ENCODE measurements at regions not wholly inside any gene's neighbourhood (a gene's known extent, or its start where the extent isn't known, plus 50 kb on each side); places are given as distances from the start of the nearest gene placed in this dataset.

GRCh38 chr1:47696404-47696736 is 258.5 kb downstream of the FOXD2 start:
- H3K27me3 ChIP-seq (ENCODE audit: insufficient read depth, low read length): no peaks in the 10 kb centered on the region

DNA sequence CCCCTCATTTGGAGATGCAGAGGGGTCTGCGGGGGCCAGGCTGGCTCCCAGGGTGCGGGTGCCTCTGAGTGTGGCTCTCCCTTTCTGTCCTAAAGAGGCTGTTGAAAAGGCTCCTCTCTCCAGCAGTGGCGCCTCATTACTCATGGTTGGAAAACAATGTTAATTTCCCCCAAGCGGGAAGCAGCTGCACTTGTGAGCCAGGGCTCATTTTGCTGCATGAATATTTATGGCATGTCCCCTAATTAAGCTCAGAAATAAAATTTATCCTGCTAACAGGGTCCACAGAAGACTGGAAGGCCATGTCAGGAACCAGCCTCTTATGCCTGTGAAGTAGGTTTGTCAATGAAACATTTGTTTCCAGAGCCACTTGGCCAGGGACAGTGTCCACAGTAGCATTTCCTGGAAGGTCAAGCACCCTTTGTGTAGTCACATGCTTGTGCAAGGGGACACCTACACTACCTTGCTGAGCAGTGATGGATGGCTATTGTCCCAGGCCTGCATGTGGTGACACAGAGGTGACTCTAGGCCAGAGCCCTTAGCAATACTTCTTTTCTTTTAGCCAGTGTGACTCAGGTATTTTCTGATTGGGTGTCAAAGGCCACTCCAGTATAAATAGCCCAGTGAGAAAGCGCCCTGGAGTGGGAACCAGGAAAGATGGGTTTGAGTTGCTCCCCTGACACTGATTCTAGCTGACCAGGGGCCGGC is 259.0 kb downstream of the FOXD2 start:
- no peak overlapping the region for H3K4me3 ChIP-seq (ENCODE audit: low read depth, low read length, poor library complexity, severe bottlenecking)
- TF ChIP-seq EZH2 (IDR thresholded peaks at IDR 0.05; ENCODE audit: borderline replicate concordance, low read length) (no peak), CTCF (IDR thresholded peaks at IDR 0.05; ENCODE audit: low read length) (no peak)
- no peaks in the 10 kb centered on the region for H3K36me3 ChIP-seq (ENCODE audit: insufficient read depth, low read length)
- no peak overlapping the region for H2AFZ ChIP-seq (ENCODE audit: low read length)
- no peak overlapping the region for H3K27ac ChIP-seq (ENCODE audit: low read depth, low read length, poor library complexity, severe bottlenecking)
- no peaks in the 10 kb centered on the region for H3K9me3 ChIP-seq (ENCODE audit: low read length)
- no peaks in the 10 kb centered on the region for H3F3A ChIP-seq (ENCODE audit: insufficient read depth, low read length)
- H3K4me2 ChIP-seq (ENCODE audit: low read length): no peak overlapping the region
- no peaks in the 10 kb centered on the region for H3K79me2 ChIP-seq (ENCODE audit: insufficient read depth, low read length)
- no peaks in the 10 kb centered on the region for H3K9me2 ChIP-seq (ENCODE audit: low read depth, low read length)
- H3K4me1 ChIP-seq (ENCODE audit: insufficient read depth, low read length, severe bottlenecking): no peaks in the 10 kb centered on the region
- no peaks in the 10 kb centered on the region for H3K27me3 ChIP-seq (ENCODE audit: insufficient read depth, low read length)
- H3K9ac ChIP-seq (ENCODE audit: low read length): no peak overlapping the region
- no peaks in the 10 kb centered on the region for H4K20me1 ChIP-seq (ENCODE audit: insufficient read depth, low read length)

More at GRCh38 chr1:47696404-47696736, 258.5 kb downstream of the FOXD2 start:
- Histone ChIP-seq H3F3A (ENCODE audit: insufficient read depth, low read length) (no peaks in the 10 kb centered on the region), H3K4me2 (ENCODE audit: low read length) (no peak overlapping the region), H3K4me3 (ENCODE audit: low read depth, low read length, poor library complexity, severe bottlenecking) (no peak overlapping the region), H3K9me3 (ENCODE audit: low read length) (no peaks in the 10 kb centered on the region), H2AFZ (ENCODE audit: low read length) (no peak overlapping the region), H3K36me3 (ENCODE audit: insufficient read depth, low read length) (no peaks in the 10 kb centered on the region), H3K9me2 (ENCODE audit: low read depth, low read length) (no peaks in the 10 kb centered on the region), H3K27ac (ENCODE audit: low read depth, low read length, poor library complexity, severe bottlenecking) (no peak overlapping the region), H3K9ac (ENCODE audit: low read length) (no peak overlapping the region), H3K79me2 (ENCODE audit: insufficient read depth, low read length) (no peaks in the 10 kb centered on the region), H3K4me1 (ENCODE audit: insufficient read depth, low read length, severe bottlenecking) (no peaks in the 10 kb centered on the region), H4K20me1 (ENCODE audit: insufficient read depth, low read length) (no peaks in the 10 kb centered on the region)
- TF ChIP-seq CTCF (IDR thresholded peaks at IDR 0.05; ENCODE audit: low read length): no peak
- TF ChIP-seq EZH2 (IDR thresholded peaks at IDR 0.05; ENCODE audit: borderline replicate concordance, low read length): no peak

DNA sequence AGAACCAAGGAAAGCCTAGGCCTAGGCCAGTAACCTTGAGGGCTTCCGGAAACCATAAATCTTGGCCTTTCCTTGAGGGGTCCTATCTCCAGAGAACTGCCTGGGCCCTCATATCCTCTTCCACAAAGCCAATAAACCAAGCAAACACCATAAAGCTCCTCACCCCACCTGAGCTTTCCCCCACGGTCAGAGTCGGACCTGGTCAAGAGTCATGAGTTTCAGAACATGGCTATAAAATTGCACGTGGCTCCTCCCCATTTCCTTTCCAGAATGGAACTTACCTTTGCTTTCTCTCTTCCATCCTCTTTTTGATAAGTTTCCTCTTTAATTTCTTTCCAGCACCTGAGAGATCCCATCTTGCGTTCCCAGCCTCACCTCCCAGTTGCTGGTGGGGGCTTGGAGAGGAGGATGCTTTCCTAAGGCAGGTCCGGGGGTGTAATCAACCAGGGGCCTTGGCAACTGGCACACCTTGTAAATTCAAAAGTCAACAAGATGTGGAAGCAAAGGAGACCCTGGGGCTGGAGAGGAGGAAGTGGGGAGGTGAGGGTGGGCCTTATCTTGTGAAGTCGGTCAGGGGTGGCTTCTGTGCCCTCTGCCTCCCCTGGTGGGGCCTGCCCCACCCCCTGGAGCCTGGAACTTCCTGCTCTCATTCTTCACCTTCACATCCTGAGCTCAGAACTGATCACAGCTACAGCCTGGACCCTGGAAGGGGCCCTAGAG is 259.9 kb downstream of the FOXD2 start:
- no peaks in the 10 kb centered on the region for H3K79me2 ChIP-seq (ENCODE audit: insufficient read depth, low read length)
- H2AFZ ChIP-seq (ENCODE audit: low read length): no peak overlapping the region
- H4K20me1 ChIP-seq (ENCODE audit: insufficient read depth, low read length): no peaks in the 10 kb centered on the region
- no peaks in the 10 kb centered on the region for H3K36me3 ChIP-seq (ENCODE audit: insufficient read depth, low read length)
- no peak overlapping the region for H3K9ac ChIP-seq (ENCODE audit: low read length)
- no peak overlapping the region for H3K4me3 ChIP-seq (ENCODE audit: low read depth, low read length, poor library complexity, severe bottlenecking)
- H3K4me1 ChIP-seq (ENCODE audit: insufficient read depth, low read length, severe bottlenecking): no peaks in the 10 kb centered on the region
- no peaks in the 10 kb centered on the region for H3K27me3 ChIP-seq (ENCODE audit: insufficient read depth, low read length)
- H3K9me3 ChIP-seq (ENCODE audit: low read length): no peaks in the 10 kb centered on the region
- H3K27ac ChIP-seq (ENCODE audit: low read depth, low read length, poor library complexity, severe bottlenecking): no peak overlapping the region
- no peak overlapping the region for H3K4me2 ChIP-seq (ENCODE audit: low read length)
- no peaks in the 10 kb centered on the region for H3F3A ChIP-seq (ENCODE audit: insufficient read depth, low read length)
- H3K9me2 ChIP-seq (ENCODE audit: low read depth, low read length): no peaks in the 10 kb centered on the region
- TF ChIP-seq EZH2 (IDR thresholded peaks at IDR 0.05; ENCODE audit: borderline replicate concordance, low read length): no peak
- TF ChIP-seq CTCF (IDR thresholded peaks at IDR 0.05; ENCODE audit: low read length): no peak

All from OCI-LY1 (cell line).